Activated CD8-positive, alpha-beta memory T cell treated with anti-CD3 and anti-CD28 coated beads, Interleukin-2, amount 50 U/mL, for 4 hours (primary cell): ENCODE measurements at regions not wholly inside any gene's neighbourhood (a gene's known extent, or its start where the extent isn't known, plus 50 kb on each side); places are given as distances from the start of the nearest gene placed in this dataset.
"Not testable (repeated sequence)": the region's sequence is repeated elsewhere in the genome, so short reads cannot be mapped to it uniquely, and the experiment has no call there.

Source experiments
- DNase-seq: peaks from one replicate; pipeline ENCODE4 v3.0.0-alpha.2; 2020

GRCh38 chr15:35697549-35698299 lies 151.8 kb upstream of the DPH6 start:
- no peak for DNase-seq

DNA sequence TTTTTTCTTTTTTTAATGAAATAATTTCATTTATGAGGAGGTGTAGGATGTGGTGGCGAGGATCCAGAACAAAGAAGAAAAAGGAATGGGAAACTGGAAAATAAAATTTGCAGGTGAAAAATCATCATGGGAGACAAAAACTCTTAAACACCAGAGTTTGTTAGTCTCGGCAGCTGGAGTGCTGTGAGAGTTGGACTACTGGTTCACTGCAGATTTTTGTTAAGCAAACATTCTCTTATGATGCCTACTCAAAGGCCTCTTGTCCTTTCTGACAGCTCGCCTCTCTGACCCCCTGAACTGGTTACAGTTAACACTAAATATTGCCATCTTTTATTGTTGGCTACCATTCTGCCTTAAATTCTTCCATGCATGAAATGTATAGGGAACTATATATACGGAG lies 152.4 kb upstream of the DPH6 start:
- no peak for DNase-seq

DNA sequence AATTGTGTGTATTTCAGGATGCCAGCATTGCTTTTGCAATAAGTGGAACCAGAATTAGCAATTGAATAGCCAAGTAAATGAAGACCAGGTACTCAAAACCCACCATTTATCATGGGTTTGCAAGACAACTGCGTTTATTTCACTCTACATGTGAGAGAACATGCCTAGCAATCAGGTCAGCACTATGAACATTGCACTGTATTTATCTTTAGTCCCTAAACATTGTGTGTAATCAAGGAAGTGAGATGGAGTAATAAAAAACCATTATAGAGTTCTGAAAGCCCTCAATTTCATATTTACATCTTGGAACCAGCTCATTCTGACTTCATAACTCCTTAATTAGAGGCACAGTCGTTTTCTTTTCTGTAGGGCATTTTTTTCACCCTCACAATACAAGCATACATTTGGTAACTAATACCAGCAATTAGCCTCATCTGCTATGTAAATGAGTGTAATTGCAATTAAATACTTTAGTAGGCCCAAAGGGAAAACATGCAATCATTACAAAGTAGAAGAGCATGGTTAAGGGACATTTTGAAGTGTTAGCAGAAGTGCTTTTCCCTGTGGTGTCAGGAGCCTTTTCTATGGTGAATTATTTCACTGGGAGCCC lies 153.1 kb upstream of the DPH6 start:
- DNase-seq = no peak

GRCh38 chr15:35700091-35700593 lies 154.2 kb upstream of the DPH6 start:
- not testable (repeated sequence) for DNase-seq

- no peak for DNase-seq
These were observed 155.6 kb upstream of the DPH6 start for GRCh38 chr15:35701402-35702046.

- DNase-seq = no peak
These were observed 157.1 kb upstream of the DPH6 start for GRCh38 chr15:35702946-35703495.

- no peak for DNase-seq
These were observed 159.3 kb upstream of the DPH6 start for GRCh38 chr15:35705030-35705883.

GRCh38 chr15:35705884-35706585 lies 160.1 kb upstream of the DPH6 start:
- no peak for DNase-seq

GRCh38 chr15:35712956-35713355 lies 167.0 kb upstream of the DPH6 start:
- DNase-seq = no peak

DNA sequence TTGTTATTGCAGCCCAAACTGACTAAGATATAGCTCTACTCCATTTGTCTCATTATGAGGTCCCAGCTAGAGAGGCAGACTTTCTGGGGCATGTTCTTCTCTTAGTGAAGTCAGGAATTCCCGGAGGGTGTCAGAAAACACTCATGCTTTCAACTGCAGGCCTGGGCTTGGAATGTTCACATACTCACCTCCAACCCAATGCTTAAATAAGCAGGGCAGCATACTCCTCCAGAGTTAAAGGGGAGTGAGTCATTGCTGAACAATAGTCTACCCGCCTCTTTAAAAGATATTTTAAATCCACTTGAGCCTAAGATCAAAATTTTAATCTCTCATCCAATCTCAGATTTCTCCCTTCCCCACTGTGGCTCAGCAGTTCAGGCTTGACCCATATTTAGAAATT lies 167.8 kb upstream of the DPH6 start:
- DNase-seq = no peak

- DNase-seq = no peak
These were observed 171.8 kb upstream of the DPH6 start for GRCh38 chr15:35717721-35718120.

- no peak for DNase-seq
These were observed 174.1 kb upstream of the DPH6 start for GRCh38 chr15:35720019-35720418.

GRCh38 chr15:35720984-35721383 lies 175.0 kb upstream of the DPH6 start:
- no peak for DNase-seq

DNA sequence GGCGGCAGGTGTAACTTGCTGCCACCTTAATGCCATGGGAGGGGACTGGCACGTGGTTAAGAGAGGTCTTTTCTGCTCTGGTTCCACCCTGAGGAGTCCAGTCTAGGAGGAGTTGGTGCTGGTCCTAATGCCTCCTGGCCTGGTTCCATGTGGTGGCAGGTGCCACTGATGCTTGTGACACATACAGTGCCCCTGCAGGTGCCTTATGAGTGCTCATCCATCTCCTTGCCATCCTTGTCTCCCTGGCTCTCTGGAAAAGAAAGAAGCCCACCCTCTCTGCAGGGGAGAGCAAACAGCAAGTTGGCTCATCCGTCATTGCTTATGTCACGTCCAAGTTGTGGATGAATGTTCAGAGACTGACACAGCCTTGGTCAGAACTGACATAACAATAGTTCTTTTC lies 175.8 kb upstream of the DPH6 start:
- DNase-seq = no peak

- no peak for DNase-seq
These were observed 176.5 kb upstream of the DPH6 start for GRCh38 chr15:35722501-35722900.

- no peak for DNase-seq
These were observed 177.3 kb upstream of the DPH6 start for GRCh38 chr15:35723120-35723847.

- no peak for DNase-seq
These were observed 177.9 kb upstream of the DPH6 start for GRCh38 chr15:35723852-35724251.

- DNase-seq = no peak
These were observed 178.7 kb upstream of the DPH6 start for GRCh38 chr15:35724626-35725025.

DNA sequence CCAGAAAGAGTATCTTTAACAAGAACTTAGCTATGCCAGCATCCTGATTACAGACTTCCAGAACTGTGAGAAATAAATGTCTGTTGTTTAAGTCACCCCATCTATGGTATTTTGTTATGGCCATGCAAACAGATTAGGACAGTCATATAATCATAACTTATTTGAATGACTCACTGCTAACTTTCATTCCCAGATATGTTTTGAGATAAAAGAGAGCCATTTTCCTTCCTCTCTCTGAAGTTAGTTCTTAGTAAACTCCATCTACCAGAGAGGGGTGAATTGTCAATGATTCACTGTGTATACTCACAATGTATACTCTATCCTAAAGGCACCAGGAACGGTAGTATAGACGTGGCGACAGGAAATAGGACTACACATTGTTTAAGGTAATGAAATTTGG lies 179.4 kb upstream of the DPH6 start:
- DNase-seq = no peak

GRCh38 chr15:35727627-35728026 lies 181.7 kb upstream of the DPH6 start:
- no peak for DNase-seq

GRCh38 chr15:35728219-35728940 lies 182.4 kb upstream of the DPH6 start:
- no peak for DNase-seq
